Gastroesophageal sphincter (tissue), 3 donors: ENCODE measurements at regions not wholly inside any gene's neighbourhood (a gene's known extent, or its start where the extent isn't known, plus 50 kb on each side); places are given as distances from the start of the nearest gene placed in this dataset.

Source experiments
- POLR2A ChIP-seq, 2 donors: fragments of 450-650 bp; IDR thresholded peaks; one replicate each; pipeline ENCODE4 v1.6.1; 2017; ENCODE audit warnings: antibody characterized with exemption in 2 of 2, mild to moderate bottlenecking in 2 of 2, moderate library complexity in 1 of 2
- TF ChIP-seq, protein P1 (sequence below), 4 experiments: fragments of 200-600 bp in 2 of 4; fragments of 450-650 bp in 2 of 4; sonication (generic) in 1 of 4; IDR thresholded peaks; one replicate each; pipeline ENCODE4 v1.5.1; 2017 to 2019; ENCODE audit warnings: antibody characterized with exemption in 4 of 4, mild to moderate bottlenecking in 2 of 4, moderate library complexity in 2 of 4

DNA sequence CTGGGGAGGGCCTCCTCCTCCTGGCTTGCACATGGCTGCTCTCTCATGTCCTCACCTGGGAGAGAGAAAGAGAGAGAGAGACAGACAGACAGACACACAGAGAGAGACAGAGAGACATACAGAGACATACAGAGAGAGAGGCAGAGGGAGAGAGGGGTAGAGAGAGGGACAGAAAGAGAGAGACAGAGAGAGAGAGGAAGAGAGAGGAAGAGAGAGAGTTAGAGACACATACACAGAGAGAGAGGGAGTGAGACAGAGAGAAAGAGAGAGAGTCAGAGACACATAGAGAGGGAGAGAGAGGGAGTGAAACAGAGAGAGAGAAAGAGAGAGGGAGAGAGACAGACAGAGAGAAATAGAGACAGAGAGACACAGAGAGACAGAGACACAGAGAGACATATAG, 103.6 kb upstream of the ESRRB start:
- no peak for TF ChIP-seq POLR2A (IDR thresholded peaks at IDR 0.05)
- TF ChIP-seq, protein P1, sequence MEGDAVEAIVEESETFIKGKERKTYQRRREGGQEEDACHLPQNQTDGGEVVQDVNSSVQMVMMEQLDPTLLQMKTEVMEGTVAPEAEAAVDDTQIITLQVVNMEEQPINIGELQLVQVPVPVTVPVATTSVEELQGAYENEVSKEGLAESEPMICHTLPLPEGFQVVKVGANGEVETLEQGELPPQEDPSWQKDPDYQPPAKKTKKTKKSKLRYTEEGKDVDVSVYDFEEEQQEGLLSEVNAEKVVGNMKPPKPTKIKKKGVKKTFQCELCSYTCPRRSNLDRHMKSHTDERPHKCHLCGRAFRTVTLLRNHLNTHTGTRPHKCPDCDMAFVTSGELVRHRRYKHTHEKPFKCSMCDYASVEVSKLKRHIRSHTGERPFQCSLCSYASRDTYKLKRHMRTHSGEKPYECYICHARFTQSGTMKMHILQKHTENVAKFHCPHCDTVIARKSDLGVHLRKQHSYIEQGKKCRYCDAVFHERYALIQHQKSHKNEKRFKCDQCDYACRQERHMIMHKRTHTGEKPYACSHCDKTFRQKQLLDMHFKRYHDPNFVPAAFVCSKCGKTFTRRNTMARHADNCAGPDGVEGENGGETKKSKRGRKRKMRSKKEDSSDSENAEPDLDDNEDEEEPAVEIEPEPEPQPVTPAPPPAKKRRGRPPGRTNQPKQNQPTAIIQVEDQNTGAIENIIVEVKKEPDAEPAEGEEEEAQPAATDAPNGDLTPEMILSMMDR (IDR thresholded peaks at IDR 0.05), result no peak
